Tibial nerve (tissue), 4 donors: ENCODE measurements at regions not wholly inside any gene's neighbourhood (a gene's known extent, or its start where the extent isn't known, plus 50 kb on each side); places are given as distances from the start of the nearest gene placed in this dataset.

Source experiments
- EP300 ChIP-seq, 2 donors: sonication (generic); formaldehyde crosslinking; IDR thresholded peaks; one replicate each; pipeline ENCODE4 v1.6.1; 2017; ENCODE audit warnings: antibody characterized with exemption in 2 of 2, mild to moderate bottlenecking in 1 of 2
- POLR2A ChIP-seq, 2 donors: fragments of 450-650 bp; IDR thresholded peaks; one replicate each; pipeline ENCODE4 v1.6.1; 2017; ENCODE audit warnings: antibody characterized with exemption in 2 of 2, mild to moderate bottlenecking in 2 of 2, moderate library complexity in 2 of 2
- TF ChIP-seq, protein P1 (sequence below), 5 experiments: fragments of 200-600 bp in 3 of 5; fragments of 450-650 bp in 2 of 5; sonication (generic) in 3 of 5; IDR thresholded peaks; one replicate each; pipeline ENCODE4 v1.5.1; 2016 to 2019; ENCODE audit warnings: antibody characterized with exemption in 5 of 5, mild to moderate bottlenecking in 3 of 5, moderate library complexity in 2 of 5

DNA sequence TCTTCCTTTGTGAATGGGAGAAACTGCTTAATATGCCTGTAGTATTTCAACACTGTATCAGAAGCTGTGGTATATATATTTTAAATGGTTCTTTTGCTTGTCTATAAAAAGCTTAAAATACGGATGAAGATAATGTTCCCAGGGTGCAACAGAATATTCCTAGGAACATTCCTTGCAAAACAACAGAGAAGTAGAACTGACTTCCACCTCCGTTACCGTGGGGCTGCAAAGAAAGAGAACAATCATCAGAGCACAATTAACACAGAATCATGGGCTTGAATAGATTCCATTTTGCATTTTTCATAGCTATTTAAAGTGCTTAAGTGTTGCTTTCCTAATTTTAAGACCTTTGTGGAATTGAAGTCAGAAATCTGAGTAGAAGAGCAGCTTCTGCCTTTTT, 1227.7 kb downstream of the EFNB2 start:
- TF ChIP-seq, protein P1, sequence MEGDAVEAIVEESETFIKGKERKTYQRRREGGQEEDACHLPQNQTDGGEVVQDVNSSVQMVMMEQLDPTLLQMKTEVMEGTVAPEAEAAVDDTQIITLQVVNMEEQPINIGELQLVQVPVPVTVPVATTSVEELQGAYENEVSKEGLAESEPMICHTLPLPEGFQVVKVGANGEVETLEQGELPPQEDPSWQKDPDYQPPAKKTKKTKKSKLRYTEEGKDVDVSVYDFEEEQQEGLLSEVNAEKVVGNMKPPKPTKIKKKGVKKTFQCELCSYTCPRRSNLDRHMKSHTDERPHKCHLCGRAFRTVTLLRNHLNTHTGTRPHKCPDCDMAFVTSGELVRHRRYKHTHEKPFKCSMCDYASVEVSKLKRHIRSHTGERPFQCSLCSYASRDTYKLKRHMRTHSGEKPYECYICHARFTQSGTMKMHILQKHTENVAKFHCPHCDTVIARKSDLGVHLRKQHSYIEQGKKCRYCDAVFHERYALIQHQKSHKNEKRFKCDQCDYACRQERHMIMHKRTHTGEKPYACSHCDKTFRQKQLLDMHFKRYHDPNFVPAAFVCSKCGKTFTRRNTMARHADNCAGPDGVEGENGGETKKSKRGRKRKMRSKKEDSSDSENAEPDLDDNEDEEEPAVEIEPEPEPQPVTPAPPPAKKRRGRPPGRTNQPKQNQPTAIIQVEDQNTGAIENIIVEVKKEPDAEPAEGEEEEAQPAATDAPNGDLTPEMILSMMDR (IDR thresholded peaks at IDR 0.05), result no peak
- TF ChIP-seq POLR2A (IDR thresholded peaks at IDR 0.05), result no peak
- TF ChIP-seq EP300 (IDR thresholded peaks at IDR 0.05), result no peak
